ENCODE measurements at regions not wholly inside any gene's neighbourhood (a gene's known extent, or its start where the extent isn't known, plus 50 kb on each side); places are given as distances from the start of the nearest gene placed in this dataset.

DNA sequence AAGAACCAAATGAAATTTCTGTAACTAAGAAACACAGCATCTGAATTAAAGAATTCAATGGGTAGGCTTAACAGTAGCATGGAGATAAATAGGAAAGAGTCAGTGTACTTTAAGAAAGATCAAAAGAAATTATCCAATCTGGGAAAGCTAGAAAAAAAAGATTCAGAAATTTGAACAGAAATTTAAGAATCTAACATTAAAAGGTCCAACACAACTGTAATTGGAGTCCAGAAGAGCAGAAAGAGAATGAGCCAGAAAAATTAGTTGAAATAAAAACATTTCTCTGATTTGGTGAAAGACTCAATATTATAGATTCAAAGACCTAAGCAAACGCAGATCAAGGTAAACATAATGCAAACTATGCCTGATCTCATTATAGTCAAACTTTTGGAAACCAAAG lies 187.1 kb downstream of the C3orf38 start:
- Histone ChIP-seq H3K36me3 (no peaks in the 10 kb centered on the region), H3K4me1 (no peaks in the 10 kb centered on the region), H3K27me3 (no peaks in the 10 kb centered on the region), H3K27ac (no peak overlapping the region), H3K4me3 (no peak overlapping the region), H3K9me3 (peaks cover 0 to 6% (median 0%) of the 10 kb centered on the region in 3 donors)
- TF ChIP-seq CTCF (IDR thresholded peaks at IDR 0.05), result no peak
- intact Hi-C loops (cut with DNase I; ENCODE audit: low total_unique reads), result no loop called here
- no peak for DNase-seq

GRCh38 chr3:88343264-88343663 lies 193.5 kb downstream of the C3orf38 start:
- no peak for DNase-seq
- H3K9me3 ChIP-seq, result no peaks in the 10 kb centered on the region
- no peak overlapping the region for H3K27ac ChIP-seq
- intact Hi-C loops (cut with DNase I; ENCODE audit: low total_unique reads), result no loop called here
- no peak for TF ChIP-seq CTCF (IDR thresholded peaks at IDR 0.05)
- no peaks in the 10 kb centered on the region for H3K27me3 ChIP-seq
- no peak overlapping the region for H3K4me3 ChIP-seq
- no peaks in the 10 kb centered on the region for H3K36me3 ChIP-seq
- no peaks in the 10 kb centered on the region for H3K4me1 ChIP-seq

- no peaks in the 10 kb centered on the region for H3K4me1 ChIP-seq
- H3K27ac ChIP-seq, result no peak overlapping the region
- no peaks in the 10 kb centered on the region for H3K36me3 ChIP-seq
- H3K4me3 ChIP-seq, result no peak overlapping the region
- intact Hi-C loops (cut with DNase I; ENCODE audit: low total_unique reads), result no loop called here
- H3K27me3 ChIP-seq, result no peaks in the 10 kb centered on the region
- H3K9me3 ChIP-seq, result no peaks in the 10 kb centered on the region
- no peak for DNase-seq
- no peak for TF ChIP-seq CTCF (IDR thresholded peaks at IDR 0.05)
Observed at GRCh38 chr3:88346643-88347042, 196.9 kb downstream of the C3orf38 start.

GRCh38 chr3:88362428-88362827 lies 212.7 kb downstream of the C3orf38 start:
- intact Hi-C loops (cut with DNase I; ENCODE audit: low total_unique reads), result no loop called here
- no peak overlapping the region for H3K27ac ChIP-seq
- peaks cover 2 to 7% (median 7%) of the 10 kb centered on the region in 3 donors for H3K9me3 ChIP-seq
- H3K36me3 ChIP-seq, result no peaks in the 10 kb centered on the region
- no peak for TF ChIP-seq CTCF (IDR thresholded peaks at IDR 0.05)
- no peaks in the 10 kb centered on the region for H3K4me1 ChIP-seq
- no peak overlapping the region for H3K4me3 ChIP-seq
- no peak for DNase-seq
- no peaks in the 10 kb centered on the region for H3K27me3 ChIP-seq

- no peaks in the 10 kb centered on the region for H3K4me1 ChIP-seq
- no peaks in the 10 kb centered on the region for H3K36me3 ChIP-seq
- intact Hi-C loops (cut with DNase I; ENCODE audit: low total_unique reads), result no loop called here
- no peak for DNase-seq
- no peaks in the 10 kb centered on the region for H3K27me3 ChIP-seq
- no peak for TF ChIP-seq CTCF (IDR thresholded peaks at IDR 0.05)
- peaks cover 2 to 7% (median 3%) of the 10 kb centered on the region in 3 donors for H3K9me3 ChIP-seq
- no peak overlapping the region for H3K4me3 ChIP-seq
- H3K27ac ChIP-seq, result no peak overlapping the region
Observed at GRCh38 chr3:88364926-88365325, 215.2 kb downstream of the C3orf38 start.

- DNase-seq, result no peak
- TF ChIP-seq CTCF (IDR thresholded peaks at IDR 0.05), result no peak
- no peaks in the 10 kb centered on the region for H3K9me3 ChIP-seq
- H3K4me1 ChIP-seq, result no peaks in the 10 kb centered on the region
- H3K27me3 ChIP-seq, result no peaks in the 10 kb centered on the region
- intact Hi-C loops (cut with DNase I; ENCODE audit: low total_unique reads), result no loop called here
- H3K36me3 ChIP-seq, result no peaks in the 10 kb centered on the region
- H3K27ac ChIP-seq, result no peak overlapping the region
- H3K4me3 ChIP-seq, result no peak overlapping the region
Observed at GRCh38 chr3:88369337-88369736, 219.6 kb downstream of the C3orf38 start.
